ENCODE measurements at regions not wholly inside any gene's neighbourhood (a gene's known extent, or its start where the extent isn't known, plus 50 kb on each side); places are given as distances from the start of the nearest gene placed in this dataset.
"Not testable (repeated sequence)": the region's sequence is repeated elsewhere in the genome, so short reads cannot be mapped to it uniquely, and the experiment has no call there.

DNA sequence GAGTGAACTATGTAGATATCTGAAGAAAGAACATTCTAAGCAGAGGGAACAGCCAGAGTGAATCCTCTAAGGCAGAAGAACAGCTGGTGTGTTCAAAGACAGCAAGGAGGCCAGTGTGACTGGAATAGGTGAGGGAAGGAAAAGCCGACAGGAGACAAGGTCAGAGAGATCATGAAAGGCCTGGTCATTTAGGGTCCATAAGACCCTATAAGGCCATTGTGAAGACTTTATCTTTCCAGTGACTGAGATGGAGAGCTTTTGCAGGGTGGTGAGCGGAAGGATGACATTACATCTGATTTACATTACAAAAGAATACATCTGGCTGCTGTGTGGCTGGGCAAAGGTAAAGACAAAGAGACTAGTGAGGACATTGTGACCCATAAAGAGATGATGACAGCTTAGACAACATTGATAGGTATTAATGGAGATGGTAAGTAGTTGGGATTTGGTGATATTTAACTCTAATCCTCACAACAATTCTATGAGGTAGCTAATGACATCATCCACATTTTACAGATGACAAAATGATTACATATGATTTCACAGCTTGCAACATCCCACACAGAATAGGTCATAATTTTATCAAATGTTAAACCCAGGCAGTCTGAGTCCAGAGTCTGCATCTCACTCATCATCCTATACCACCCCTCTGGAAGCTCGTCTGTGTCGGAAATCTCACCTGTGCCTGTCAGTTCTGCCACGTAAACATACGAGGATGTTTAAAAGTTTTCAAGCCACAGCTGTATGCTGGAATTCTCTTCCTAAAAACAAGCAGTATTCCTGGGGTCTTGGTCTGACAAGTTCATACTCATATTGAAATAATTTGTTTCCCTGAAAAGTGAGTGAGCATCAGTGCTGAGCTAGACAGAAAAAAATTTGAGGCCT, 70.2 kb upstream of the PIK3R4 start:
- H4K20me1 ChIP-seq (replicated peaks; ENCODE audit: control insufficient read depth, insufficient read depth, low read length): no peaks in the 10 kb centered on the region
- TF ChIP-seq ATF3 (IDR thresholded peaks at IDR 0.05) (peak; percentile 67), ATF3 (CRISPR knock-in tag; conservative IDR thresholded peaks at IDR 0.05) (no peak), PHB (CRISPR knock-in tag; IDR thresholded peaks at IDR 0.05) (no peak), ATF7 (IDR thresholded peaks at IDR 0.05) (peak; percentile 38; the same call in 1 of the 2 replicates)
- no peaks in the 10 kb centered on the region for H3K79me2 ChIP-seq (ENCODE audit: control insufficient read depth, insufficient read depth, low read length)
- ATAC-seq: no peak
- no peak overlapping the region for H3K4me2 ChIP-seq (ENCODE audit: insufficient read depth, low read length)
- H3K9me3 ChIP-seq (replicated peaks; ENCODE audit: control insufficient read depth, insufficient read depth, low read depth, low read length): no peaks in the 10 kb centered on the region
- no peak overlapping the region for H3K27ac ChIP-seq (ENCODE audit: extremely low read depth, low read depth, low read length)
- WGBS (ENCODE audit: insufficient coverage, low coverage, missing lambda C conversion rate): 67% methylated on average over 6 of the region's 6 CpGs
- BruUV-seq (replicated peaks): no TSS peak
- no peak overlapping the region for H3K9ac ChIP-seq (ENCODE audit: insufficient read depth in 1 of 2, low read depth in 2 of 2, low read length in 2 of 2)
- no peaks in the 10 kb centered on the region for H3K36me3 ChIP-seq (ENCODE audit: control insufficient read depth, insufficient read depth, low read length)
- intact Hi-C loops (cut with micrococcal nuclease) (no loop called here), in situ Hi-C loops (cut with MboI) (no loop called here)
- H3K9me1 ChIP-seq (ENCODE audit: control insufficient read depth, insufficient read depth, low read length): no peaks in the 10 kb centered on the region
- H2AFZ ChIP-seq (ENCODE audit: low read depth, low read length): no peak overlapping the region
- no peak for DNase-seq (ENCODE audit: extremely low read depth in 1 of 4, low spot score in 3 of 4)
- CTCF ChIA-PET (ENCODE audit: low intra/inter-chr PET ratio): no interaction called here
- POLR2A ChIA-PET: interaction anchor here (1.3 kb wide), 1 partner anchor 15 kb away, joined by 4 read pairs; no protein-coding TSS in a partner anchor
- no peaks in the 10 kb centered on the region for H3K27me3 ChIP-seq (ENCODE audit: control insufficient read depth in 2 of 2, insufficient read depth in 2 of 2, low read length in 2 of 2)
- no peak for FAIRE-seq
- no peak overlapping the region for H3K4me3 ChIP-seq
- no peaks in the 10 kb centered on the region; a peak in 1 of 5 replicates for H3K4me1 ChIP-seq (replicated peaks in 1 of 2; ENCODE audit: control insufficient read depth in 2 of 2, insufficient read depth in 2 of 2, low read length in 2 of 2)

GRCh38 chr3:130818066-130818465, 71.4 kb upstream of the PIK3R4 start:
- H4K20me1 ChIP-seq (replicated peaks; ENCODE audit: control insufficient read depth, insufficient read depth, low read length); intact Hi-C loops (cut with micrococcal nuclease); CTCF ChIA-PET (ENCODE audit: low intra/inter-chr PET ratio); in situ Hi-C loops (cut with MboI); DNase-seq (ENCODE audit: extremely low read depth in 1 of 4, low spot score in 3 of 4); H3K4me2 ChIP-seq (ENCODE audit: insufficient read depth, low read length); H3K9me3 ChIP-seq (replicated peaks; ENCODE audit: control insufficient read depth, insufficient read depth, low read depth, low read length); H3K9ac ChIP-seq (ENCODE audit: insufficient read depth in 1 of 2, low read depth in 2 of 2, low read length in 2 of 2); H3K27ac ChIP-seq (ENCODE audit: extremely low read depth, low read depth, low read length); H3K4me3 ChIP-seq; POLR2A ChIA-PET; H3K36me3 ChIP-seq (ENCODE audit: control insufficient read depth, insufficient read depth, low read length); BruUV-seq (replicated peaks); H3K79me2 ChIP-seq (ENCODE audit: control insufficient read depth, insufficient read depth, low read length); H3K4me1 ChIP-seq (replicated peaks in 1 of 2; ENCODE audit: control insufficient read depth in 2 of 2, insufficient read depth in 2 of 2, low read length in 2 of 2); FAIRE-seq; H3K9me1 ChIP-seq (ENCODE audit: control insufficient read depth, insufficient read depth, low read length); ATAC-seq; H2AFZ ChIP-seq (ENCODE audit: low read depth, low read length); H3K27me3 ChIP-seq (ENCODE audit: control insufficient read depth in 2 of 2, insufficient read depth in 2 of 2, low read length in 2 of 2): not testable (repeated sequence)
- WGBS (ENCODE audit: insufficient coverage, low coverage, missing lambda C conversion rate): 41% methylated on average over 3 of the region's 3 CpGs
